DND-41 (cell line): ENCODE measurements at regions not wholly inside any gene's neighbourhood (a gene's known extent, or its start where the extent isn't known, plus 50 kb on each side); places are given as distances from the start of the nearest gene placed in this dataset.

Experiments
- ATAC-seq: fragments of 200-7000 bp; cut with Tn5 transposase; 3 replicates; pipeline ENCODE4 v1.9.1; 2021; ENCODE audit warnings: low read depth; ENCODE audit not compliant: insufficient read depth
- DNase-seq: peaks from one replicate; pipeline ENCODE4 v3.0.0-alpha.2; 2020
- H2AFZ ChIP-seq: 2 replicates; pipeline ENCODE4 v1.6.0; 2012; ENCODE audit warnings: low read depth, low read length
- H3K27ac ChIP-seq: 2 replicates; pipeline ENCODE4 v1.5.1; 2012; ENCODE audit warnings: low read length, inconsistent platforms
- H3K27me3 ChIP-seq: fragments of 200-600 bp; sonication (generic); 2 replicates; pipeline ENCODE4 v1.6.0; 2012; ENCODE audit warnings: low read length, mild to moderate bottlenecking, inconsistent platforms; ENCODE audit not compliant: insufficient read depth, poor library complexity
- H3K36me3 ChIP-seq: 2 replicates; pipeline ENCODE4 v1.5.1; 2012; ENCODE audit warnings: low read length, inconsistent platforms; ENCODE audit not compliant: insufficient read depth
- H3K4me1 ChIP-seq: 2 replicates; pipeline ENCODE4 v1.5.1; 2012; ENCODE audit warnings: mild to moderate bottlenecking, low read length; ENCODE audit not compliant: insufficient read depth
- H3K4me2 ChIP-seq: 2 replicates; pipeline ENCODE4 v1.6.0; 2012; ENCODE audit warnings: mild to moderate bottlenecking, moderate library complexity, low read length, inconsistent platforms; ENCODE audit not compliant: insufficient read depth
- H3K4me3 ChIP-seq, 2 experiments: fragments of 200-600 bp in 1 of 2; shearing (Covaris generic) in 1 of 2; 2 replicates each; pipeline ENCODE4 v1.5.1; 2012 to 2016; ENCODE audit warnings: inconsistent platforms in 2 of 2, low read length in 2 of 2, mild to moderate bottlenecking in 2 of 2, low read depth in 1 of 2, moderate library complexity in 1 of 2
- H3K79me2 ChIP-seq: 2 replicates; pipeline ENCODE4 v1.6.0; 2012; ENCODE audit warnings: low read length, inconsistent platforms; ENCODE audit not compliant: insufficient read depth
- H3K9ac ChIP-seq: 2 replicates; pipeline ENCODE4 v1.6.0; 2012; ENCODE audit warnings: low read depth, mild to moderate bottlenecking, inconsistent platforms, low read length, moderate library complexity
- H3K9me3 ChIP-seq: 2 replicates; pipeline ENCODE4 v1.5.1; 2012; ENCODE audit warnings: low read length, moderate library complexity, mild to moderate bottlenecking, inconsistent platforms; ENCODE audit not compliant: insufficient read depth, severe bottlenecking
- H4K20me1 ChIP-seq: 2 replicates; pipeline ENCODE4 v1.6.0; 2012; ENCODE audit warnings: low read length; ENCODE audit not compliant: insufficient read depth
- CTCF ChIP-seq: IDR thresholded peaks from 2 replicates; pipeline ENCODE4 v1.5.1; 2012; ENCODE audit warnings: borderline replicate concordance, low read length, moderate library complexity, mild to moderate bottlenecking; ENCODE audit not compliant: poor library complexity, severe bottlenecking; ENCODE audit errors: extremely low read depth
- EZH2 ChIP-seq: IDR thresholded peaks from 3 replicates; pipeline ENCODE4 v1.6.1; 2012; ENCODE audit warnings: borderline replicate concordance, low read depth, mild to moderate bottlenecking, moderate library complexity, low read length, inconsistent platforms; ENCODE audit not compliant: severe bottlenecking

- Histone ChIP-seq H3K9ac (no peak overlapping the region), H3K4me2 (no peak overlapping the region), H3K4me3 (no peak overlapping the region), H4K20me1 (no peaks in the 10 kb centered on the region), H3K27ac (no peak overlapping the region), H3K27me3 (no peaks in the 10 kb centered on the region), H3K9me3 (peaks cover 3% of the 10 kb centered on the region), H3K36me3 (no peaks in the 10 kb centered on the region), H3K4me1 (no peaks in the 10 kb centered on the region), H2AFZ (no peak overlapping the region), H3K79me2 (no peaks in the 10 kb centered on the region)
- TF ChIP-seq EZH2 (no peak), CTCF (no peak)
- DNase-seq (no peak), ATAC-seq (no peak)
Observed at GRCh38 chr2:2938481-2938880, 439.1 kb downstream of the EIPR1 start.

- Histone ChIP-seq H3K27ac (no peak overlapping the region), H3K27me3 (no peaks in the 10 kb centered on the region), H4K20me1 (no peaks in the 10 kb centered on the region), H2AFZ (no peak overlapping the region), H3K4me3 (no peak overlapping the region), H3K9ac (no peak overlapping the region), H3K79me2 (no peaks in the 10 kb centered on the region), H3K4me1 (no peaks in the 10 kb centered on the region), H3K4me2 (no peak overlapping the region), H3K36me3 (no peaks in the 10 kb centered on the region), H3K9me3 (peaks cover 3% of the 10 kb centered on the region)
- ATAC-seq (no peak), DNase-seq (no peak)
- no peak for TF ChIP-seq CTCF
- TF ChIP-seq EZH2, result no peak
Observed at GRCh38 chr2:2935445-2936149, 442.0 kb downstream of the EIPR1 start.

DNA sequence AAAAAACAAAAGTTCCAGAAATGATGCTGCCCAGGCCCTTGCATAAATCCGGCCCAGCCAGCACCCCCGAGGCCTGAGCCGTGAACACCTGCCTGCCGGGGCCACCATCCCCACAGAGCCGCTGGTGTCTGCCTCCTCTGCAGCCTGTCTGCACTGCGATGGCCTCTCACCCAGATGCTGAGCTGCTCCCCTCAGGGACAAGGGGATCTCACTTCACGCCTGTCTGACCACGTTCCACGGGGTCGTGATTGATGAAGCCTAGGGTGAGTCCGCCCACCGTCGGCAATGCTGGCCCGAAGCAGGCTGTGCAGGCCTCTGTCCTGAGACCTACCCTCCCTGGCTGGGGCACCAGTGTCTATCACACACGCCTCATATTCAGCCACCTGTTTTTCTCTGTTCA is 444.2 kb downstream of the EIPR1 start:
- Histone ChIP-seq H3K4me2 (no peak overlapping the region), H3K36me3 (no peaks in the 10 kb centered on the region), H3K27me3 (no peaks in the 10 kb centered on the region), H3K27ac (no peak overlapping the region), H2AFZ (no peak overlapping the region), H3K9me3 (peaks cover 3% of the 10 kb centered on the region), H3K9ac (no peak overlapping the region), H4K20me1 (no peaks in the 10 kb centered on the region), H3K4me3 (no peak overlapping the region), H3K79me2 (no peaks in the 10 kb centered on the region), H3K4me1 (no peaks in the 10 kb centered on the region)
- TF ChIP-seq CTCF (no peak), EZH2 (no peak)
- DNase-seq (no peak), ATAC-seq (no peak)
